SK-N-SH (cell line): ENCODE measurements at regions not wholly inside any gene's neighbourhood (a gene's known extent, or its start where the extent isn't known, plus 50 kb on each side); places are given as distances from the start of the nearest gene placed in this dataset.

Experiments
- CTCF ChIA-PET: fragments of 300-600, 350-600 bp; formaldehyde crosslinking; extraction: SDS; loops from one replicate; lab custom pipeline; 2021; lab: Yijun Ruan, JAX
- POLR2A ChIA-PET: fragments of 350-600 bp; sonication (Branson Sonifier 250); formaldehyde crosslinking; extraction: SDS; loops from one replicate; lab custom pipeline; 2020; ENCODE audit warnings: antibody characterized with exemption, inconsistent platforms; lab: Yijun Ruan, JAX
- DNase-seq: peaks from one replicate; pipeline ENCODE4 v3.0.0; 2012
- H2AFZ ChIP-seq: fragments of 200-600 bp; sonication (generic); 2 replicates; pipeline ENCODE4 v1.8.1; 2016; ENCODE audit warnings: antibody characterized with exemption, mild to moderate bottlenecking, low read depth
- H3F3A ChIP-seq: fragments of 200-600 bp; sonication (generic); replicated peaks from 2 replicates; pipeline ENCODE3; 2016; ENCODE audit warnings: antibody characterized with exemption, mild to moderate bottlenecking; ENCODE audit not compliant: insufficient read depth
- H3K27ac ChIP-seq, 2 experiments: fragments of 200-500 bp in 1 of 2; fragments of 200-600 bp in 1 of 2; sonication (Bioruptor generic) in 1 of 2; sonication (generic), shearing (Covaris generic) in 1 of 2; 2 replicates each; pipeline versions ENCODE4 v1.5.1 to v1.6.1; 2014 to 2016; ENCODE audit warnings: low read depth in 2 of 2, inconsistent platforms in 1 of 2, low read length in 1 of 2, mild to moderate bottlenecking in 1 of 2, mixed read lengths in 1 of 2
- H3K27me3 ChIP-seq: fragments of 200-600 bp; sonication (generic), shearing (Covaris generic); 2 replicates; pipeline ENCODE4 v1.6.1; 2016; ENCODE audit warnings: mixed run types; ENCODE audit not compliant: insufficient read depth
- H3K36me3 ChIP-seq, 2 experiments: fragments of 200-500 bp in 1 of 2; fragments of 200-600 bp in 1 of 2; sonication (Bioruptor generic) in 1 of 2; sonication (generic) in 1 of 2; replicated peaks in 1 of 2; 2 replicates each; pipeline versions ENCODE3 to v1.5.1; 2014 to 2016; ENCODE audit warnings: low read length in 1 of 2, mild to moderate bottlenecking in 1 of 2; ENCODE audit not compliant: insufficient read depth in 2 of 2, control insufficient read depth in 1 of 2
- H3K4me1 ChIP-seq, 2 experiments: fragments of 200-500 bp in 1 of 2; fragments of 200-600 bp in 1 of 2; sonication (Bioruptor generic) in 1 of 2; sonication (generic), shearing (Covaris generic) in 1 of 2; 2 replicates each; pipeline versions ENCODE4 v1.5.1 to v1.6.1; 2014 to 2016; ENCODE audit warnings: low read depth in 1 of 2, low read length in 1 of 2, mixed run types in 1 of 2; ENCODE audit not compliant: insufficient read depth in 2 of 2, control insufficient read depth in 1 of 2
- H3K4me2 ChIP-seq: fragments of 200-600 bp; sonication (generic), shearing (Covaris generic); 2 replicates; pipeline ENCODE4 v1.6.1; 2017; ENCODE audit warnings: mixed run types
- H3K4me3 ChIP-seq, 2 experiments: fragments of 200-500 bp in 1 of 2; fragments of 200-600 bp in 1 of 2; sonication (Bioruptor generic) in 1 of 2; sonication (generic), shearing (Covaris generic) in 1 of 2; 2 replicates each; pipeline versions ENCODE4 v1.5.1 to v1.8.1; 2014 to 2016; ENCODE audit warnings: low read depth in 2 of 2, inconsistent platforms in 1 of 2, low read length in 1 of 2, mild to moderate bottlenecking in 1 of 2, mixed read lengths in 1 of 2, moderate library complexity in 1 of 2
- H3K79me2 ChIP-seq: fragments of 200-600 bp; sonication (generic); 2 replicates; pipeline ENCODE4 v1.8.1; 2017; ENCODE audit warnings: mild to moderate bottlenecking; ENCODE audit not compliant: insufficient read depth
- H3K9ac ChIP-seq: fragments of 200-600 bp; sonication (generic); 2 replicates; pipeline ENCODE4 v1.6.1; 2017; ENCODE audit warnings: mixed run types
- H3K9me2 ChIP-seq: fragments of 200-600 bp; sonication (generic); 2 replicates; pipeline ENCODE4 v1.6.1; 2017; ENCODE audit warnings: mixed run types
- H3K9me3 ChIP-seq: fragments of 200-600 bp; sonication (generic); 2 replicates; pipeline ENCODE4 v1.6.1; 2017; ENCODE audit warnings: mixed run types, mild to moderate bottlenecking, moderate library complexity
- H4K20me1 ChIP-seq: fragments of 200-600 bp; sonication (generic); 2 replicates; pipeline ENCODE4 v1.6.1; 2017; ENCODE audit warnings: mild to moderate bottlenecking, mixed run types; ENCODE audit not compliant: insufficient read depth
- ELF1 ChIP-seq: IDR thresholded peaks from 2 replicates; pipeline ENCODE4 v1.4.0; 2012
- EZH2phosphoT487 ChIP-seq: fragments of 200-600 bp; sonication (generic); IDR thresholded peaks from 2 replicates; pipeline ENCODE4 v1.6.1; 2017; ENCODE audit warnings: low read depth, mixed run types, mild to moderate bottlenecking, antibody characterized with exemption, moderate library complexity, borderline replicate concordance
- FOSL2 ChIP-seq: IDR thresholded peaks from 2 replicates; pipeline ENCODE4 v1.4.0; 2012; ENCODE audit warnings: low read depth, mild to moderate bottlenecking, moderate library complexity, borderline replicate concordance
- FOXJ3 ChIP-seq: sonication (generic); formaldehyde crosslinking; IDR thresholded peaks from 2 replicates; pipeline ENCODE4 v1.5.1; 2020; ENCODE audit warnings: mild to moderate bottlenecking, missing genetic modification reagents
- GABPA ChIP-seq: IDR thresholded peaks from 2 replicates; pipeline ENCODE4 v1.4.0; 2012; ENCODE audit warnings: low read depth, mild to moderate bottlenecking
- JUND ChIP-seq: IDR thresholded peaks from 2 replicates; pipeline ENCODE4 v1.4.0; 2012
- MXI1 ChIP-seq: IDR thresholded peaks from 2 replicates; pipeline ENCODE4 v1.6.1; 2012; ENCODE audit warnings: mild to moderate bottlenecking, low read depth, low read length, improper control_type of control experiment
- NFIC ChIP-seq: IDR thresholded peaks from 2 replicates; pipeline ENCODE4 v1.4.0; 2012; ENCODE audit warnings: borderline replicate concordance
- POLR2AphosphoS5 ChIP-seq: IDR thresholded peaks from 2 replicates; pipeline ENCODE4 v1.6.1; 2012; ENCODE audit warnings: low read depth, low read length
- RXRA ChIP-seq: IDR thresholded peaks from 2 replicates; pipeline ENCODE4 v1.4.0; 2012; ENCODE audit warnings: low read depth, mild to moderate bottlenecking, borderline replicate concordance
- SMC3 ChIP-seq: IDR thresholded peaks from 2 replicates; pipeline ENCODE4 v1.6.1; 2012; ENCODE audit warnings: low read depth, low read length, improper control_type of control experiment
- TAF1 ChIP-seq: IDR thresholded peaks from 2 replicates; pipeline ENCODE4 v1.6.1; 2012; ENCODE audit warnings: low read depth, mild to moderate bottlenecking, low read length, moderate library complexity, borderline replicate concordance
- TCF12 ChIP-seq: IDR thresholded peaks from 2 replicates; pipeline ENCODE4 v1.4.0; 2012
- WGBS: methylation state at CpG from one replicate; pipeline ENCODE4 v1.1.6; 2017; ENCODE audit warnings: low lambda C conversion rate; 5-methylcytosine and 5-hydroxymethylcytosine counted together
- TF ChIP-seq, protein P1 (sequence below): IDR thresholded peaks from 2 replicates; pipeline ENCODE4; 2012
- TF ChIP-seq, protein P2 (sequence below): fragments of 150-350 bp; IDR thresholded peaks from 2 replicates; pipeline ENCODE4 v1.6.1; 2017; ENCODE audit warnings: antibody characterized with exemption, low read length, low read depth, borderline replicate concordance
- TF ChIP-seq, protein P3 (sequence below): fragments of 150-350 bp; IDR thresholded peaks from 2 replicates; pipeline ENCODE4 v1.6.1; 2016; ENCODE audit warnings: mild to moderate bottlenecking, low read depth, low read length
- TF ChIP-seq, protein P4 (sequence below): fragments of 200-600 bp; sonication (generic); IDR thresholded peaks from 2 replicates; pipeline ENCODE4 v1.6.1; 2017; ENCODE audit warnings: antibody characterized with exemption, mild to moderate bottlenecking, moderate library complexity
- TF ChIP-seq, protein P5 (sequence below): IDR thresholded peaks from 2 replicates; pipeline ENCODE4 v1.4.0; 2012; ENCODE audit warnings: low read depth, borderline replicate concordance
- TF ChIP-seq, protein P6 (sequence below): IDR thresholded peaks from 2 replicates; pipeline ENCODE4 v1.4.0; 2012; ENCODE audit warnings: low read depth, borderline replicate concordance

DNA sequence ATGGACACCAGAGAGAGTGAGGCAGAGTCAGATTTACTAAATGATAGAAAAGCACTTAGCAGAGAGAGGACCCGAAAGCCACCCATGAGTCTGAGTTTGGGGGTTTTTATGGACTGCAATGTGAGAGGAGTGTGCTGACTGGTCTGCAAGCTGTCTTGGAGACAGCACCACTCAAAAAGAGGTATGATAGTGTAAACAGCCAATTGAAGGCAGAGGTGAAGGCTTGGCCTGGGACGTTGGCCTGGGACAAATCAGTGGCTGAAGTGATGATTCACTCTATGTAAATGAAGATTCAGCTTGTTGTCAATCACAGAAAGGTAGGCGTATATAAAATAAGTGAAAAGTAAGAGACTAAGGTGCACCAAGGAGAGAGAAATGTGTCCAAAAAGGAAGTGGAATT is 217.6 kb upstream of the ZFP42 start:
- POLR2A ChIA-PET: no interaction called here
- Histone ChIP-seq H3K9ac (no peak overlapping the region), H3K36me3 (no peaks in the 10 kb centered on the region), H3K4me2 (no peak overlapping the region), H3K4me1 (no peaks in the 10 kb centered on the region), H3K9me3 (no peaks in the 10 kb centered on the region; the same call in 1 of the 2 replicates), H3K9me2 (no peaks in the 10 kb centered on the region), H2AFZ (no peak overlapping the region), H3K27me3 (no peaks in the 10 kb centered on the region), H3F3A (no peaks in the 10 kb centered on the region), H3K4me3 (no peak overlapping the region), H4K20me1 (no peaks in the 10 kb centered on the region), H3K27ac (no peak overlapping the region), H3K79me2 (no peaks in the 10 kb centered on the region)
- CTCF ChIA-PET: no interaction called here
- no peak for TF ChIP-seq NFIC
- TF ChIP-seq MXI1: no peak
- no peak for TF ChIP-seq FOXJ3 (CRISPR knock-in tag)
- no peak for TF ChIP-seq TCF12
- TF ChIP-seq POLR2AphosphoS5: no peak
- TF ChIP-seq, protein P1, sequence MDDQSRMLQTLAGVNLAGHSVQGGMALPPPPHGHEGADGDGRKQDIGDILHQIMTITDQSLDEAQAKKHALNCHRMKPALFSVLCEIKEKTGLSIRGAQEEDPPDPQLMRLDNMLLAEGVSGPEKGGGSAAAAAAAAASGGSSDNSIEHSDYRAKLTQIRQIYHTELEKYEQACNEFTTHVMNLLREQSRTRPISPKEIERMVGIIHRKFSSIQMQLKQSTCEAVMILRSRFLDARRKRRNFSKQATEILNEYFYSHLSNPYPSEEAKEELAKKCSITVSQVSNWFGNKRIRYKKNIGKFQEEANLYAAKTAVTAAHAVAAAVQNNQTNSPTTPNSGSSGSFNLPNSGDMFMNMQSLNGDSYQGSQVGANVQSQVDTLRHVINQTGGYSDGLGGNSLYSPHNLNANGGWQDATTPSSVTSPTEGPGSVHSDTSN: no peak
- TF ChIP-seq, protein P2, sequence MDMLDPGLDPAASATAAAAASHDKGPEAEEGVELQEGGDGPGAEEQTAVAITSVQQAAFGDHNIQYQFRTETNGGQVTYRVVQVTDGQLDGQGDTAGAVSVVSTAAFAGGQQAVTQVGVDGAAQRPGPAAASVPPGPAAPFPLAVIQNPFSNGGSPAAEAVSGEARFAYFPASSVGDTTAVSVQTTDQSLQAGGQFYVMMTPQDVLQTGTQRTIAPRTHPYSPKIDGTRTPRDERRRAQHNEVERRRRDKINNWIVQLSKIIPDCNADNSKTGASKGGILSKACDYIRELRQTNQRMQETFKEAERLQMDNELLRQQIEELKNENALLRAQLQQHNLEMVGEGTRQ: no peak
- TF ChIP-seq, protein P3, sequence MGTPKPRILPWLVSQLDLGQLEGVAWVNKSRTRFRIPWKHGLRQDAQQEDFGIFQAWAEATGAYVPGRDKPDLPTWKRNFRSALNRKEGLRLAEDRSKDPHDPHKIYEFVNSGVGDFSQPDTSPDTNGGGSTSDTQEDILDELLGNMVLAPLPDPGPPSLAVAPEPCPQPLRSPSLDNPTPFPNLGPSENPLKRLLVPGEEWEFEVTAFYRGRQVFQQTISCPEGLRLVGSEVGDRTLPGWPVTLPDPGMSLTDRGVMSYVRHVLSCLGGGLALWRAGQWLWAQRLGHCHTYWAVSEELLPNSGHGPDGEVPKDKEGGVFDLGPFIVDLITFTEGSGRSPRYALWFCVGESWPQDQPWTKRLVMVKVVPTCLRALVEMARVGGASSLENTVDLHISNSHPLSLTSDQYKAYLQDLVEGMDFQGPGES: no peak
- no peak for TF ChIP-seq FOSL2
- DNase-seq: no peak
- WGBS: 22% methylated on average over 3 of the region's 3 CpGs

DNA sequence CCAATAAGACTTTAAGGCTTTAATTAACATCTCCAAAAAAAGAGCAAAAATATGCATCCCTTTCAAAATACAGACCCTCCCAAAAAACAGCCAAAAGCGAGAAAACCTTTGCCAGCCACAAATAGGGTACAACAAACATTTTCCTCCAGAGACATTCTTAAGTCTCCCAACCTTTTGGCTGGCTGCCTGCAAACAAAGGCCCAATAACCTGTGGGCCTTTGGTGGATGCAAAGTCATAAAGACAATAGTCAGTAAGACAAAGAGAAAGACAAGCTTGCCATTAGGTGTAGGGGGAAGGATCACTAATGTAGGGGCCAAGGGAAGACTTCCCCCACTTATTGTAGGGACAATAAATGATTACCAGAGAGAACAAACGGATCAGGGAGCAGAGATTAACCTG is 215.5 kb upstream of the ZFP42 start:
- H3K36me3 ChIP-seq: no peaks in the 10 kb centered on the region
- H3F3A ChIP-seq: no peaks in the 10 kb centered on the region
- H3K9me3 ChIP-seq: no peaks in the 10 kb centered on the region
- ChIA-PET CTCF (no interaction called here), POLR2A (no interaction called here)
- no peaks in the 10 kb centered on the region for H3K27me3 ChIP-seq
- no peak overlapping the region for H3K9ac ChIP-seq
- no peak overlapping the region for H3K27ac ChIP-seq
- DNase-seq: no peak
- H3K4me2 ChIP-seq: no peak overlapping the region
- no peaks in the 10 kb centered on the region for H3K79me2 ChIP-seq
- TF ChIP-seq, protein P4, sequence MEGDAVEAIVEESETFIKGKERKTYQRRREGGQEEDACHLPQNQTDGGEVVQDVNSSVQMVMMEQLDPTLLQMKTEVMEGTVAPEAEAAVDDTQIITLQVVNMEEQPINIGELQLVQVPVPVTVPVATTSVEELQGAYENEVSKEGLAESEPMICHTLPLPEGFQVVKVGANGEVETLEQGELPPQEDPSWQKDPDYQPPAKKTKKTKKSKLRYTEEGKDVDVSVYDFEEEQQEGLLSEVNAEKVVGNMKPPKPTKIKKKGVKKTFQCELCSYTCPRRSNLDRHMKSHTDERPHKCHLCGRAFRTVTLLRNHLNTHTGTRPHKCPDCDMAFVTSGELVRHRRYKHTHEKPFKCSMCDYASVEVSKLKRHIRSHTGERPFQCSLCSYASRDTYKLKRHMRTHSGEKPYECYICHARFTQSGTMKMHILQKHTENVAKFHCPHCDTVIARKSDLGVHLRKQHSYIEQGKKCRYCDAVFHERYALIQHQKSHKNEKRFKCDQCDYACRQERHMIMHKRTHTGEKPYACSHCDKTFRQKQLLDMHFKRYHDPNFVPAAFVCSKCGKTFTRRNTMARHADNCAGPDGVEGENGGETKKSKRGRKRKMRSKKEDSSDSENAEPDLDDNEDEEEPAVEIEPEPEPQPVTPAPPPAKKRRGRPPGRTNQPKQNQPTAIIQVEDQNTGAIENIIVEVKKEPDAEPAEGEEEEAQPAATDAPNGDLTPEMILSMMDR: no peak
- TF ChIP-seq NFIC (no peak), RXRA (no peak), GABPA (no peak), JUND (no peak), TCF12 (no peak), ELF1 (no peak), EZH2phosphoT487 (no peak), TAF1 (no peak), POLR2AphosphoS5 (no peak), SMC3 (no peak)
- TF ChIP-seq, protein P5, sequence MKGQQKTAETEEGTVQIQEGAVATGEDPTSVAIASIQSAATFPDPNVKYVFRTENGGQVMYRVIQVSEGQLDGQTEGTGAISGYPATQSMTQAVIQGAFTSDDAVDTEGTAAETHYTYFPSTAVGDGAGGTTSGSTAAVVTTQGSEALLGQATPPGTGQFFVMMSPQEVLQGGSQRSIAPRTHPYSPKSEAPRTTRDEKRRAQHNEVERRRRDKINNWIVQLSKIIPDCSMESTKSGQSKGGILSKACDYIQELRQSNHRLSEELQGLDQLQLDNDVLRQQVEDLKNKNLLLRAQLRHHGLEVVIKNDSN: no peak
- TF ChIP-seq, protein P6, sequence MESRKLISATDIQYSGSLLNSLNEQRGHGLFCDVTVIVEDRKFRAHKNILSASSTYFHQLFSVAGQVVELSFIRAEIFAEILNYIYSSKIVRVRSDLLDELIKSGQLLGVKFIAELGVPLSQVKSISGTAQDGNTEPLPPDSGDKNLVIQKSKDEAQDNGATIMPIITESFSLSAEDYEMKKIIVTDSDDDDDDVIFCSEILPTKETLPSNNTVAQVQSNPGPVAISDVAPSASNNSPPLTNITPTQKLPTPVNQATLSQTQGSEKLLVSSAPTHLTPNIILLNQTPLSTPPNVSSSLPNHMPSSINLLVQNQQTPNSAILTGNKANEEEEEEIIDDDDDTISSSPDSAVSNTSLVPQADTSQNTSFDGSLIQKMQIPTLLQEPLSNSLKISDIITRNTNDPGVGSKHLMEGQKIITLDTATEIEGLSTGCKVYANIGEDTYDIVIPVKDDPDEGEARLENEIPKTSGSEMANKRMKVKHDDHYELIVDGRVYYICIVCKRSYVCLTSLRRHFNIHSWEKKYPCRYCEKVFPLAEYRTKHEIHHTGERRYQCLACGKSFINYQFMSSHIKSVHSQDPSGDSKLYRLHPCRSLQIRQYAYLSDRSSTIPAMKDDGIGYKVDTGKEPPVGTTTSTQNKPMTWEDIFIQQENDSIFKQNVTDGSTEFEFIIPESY: no peak
- TF ChIP-seq, protein P3: no peak
- H3K4me3 ChIP-seq: no peak overlapping the region
- no peaks in the 10 kb centered on the region for H4K20me1 ChIP-seq
- 7% methylated on average over 2 of the region's 2 CpGs for WGBS
- H3K9me2 ChIP-seq: no peaks in the 10 kb centered on the region
- H3K4me1 ChIP-seq: no peaks in the 10 kb centered on the region
- no peak overlapping the region for H2AFZ ChIP-seq
